ENCODE measurements at regions not wholly inside any gene's neighbourhood (a gene's known extent, or its start where the extent isn't known, plus 50 kb on each side); places are given as distances from the start of the nearest gene placed in this dataset.
"Not testable (repeated sequence)": the region's sequence is repeated elsewhere in the genome, so short reads cannot be mapped to it uniquely, and the experiment has no call there.

- DNase-seq (ENCODE audit: low read depth) = no peak
These were observed 204.8 kb upstream of the SESN3 start for GRCh38 chr11:95435628-95436353.

GRCh38 chr11:95435192-95435591, 204.2 kb upstream of the SESN3 start:
- DNase-seq (ENCODE audit: low read depth) = no peak

DNA sequence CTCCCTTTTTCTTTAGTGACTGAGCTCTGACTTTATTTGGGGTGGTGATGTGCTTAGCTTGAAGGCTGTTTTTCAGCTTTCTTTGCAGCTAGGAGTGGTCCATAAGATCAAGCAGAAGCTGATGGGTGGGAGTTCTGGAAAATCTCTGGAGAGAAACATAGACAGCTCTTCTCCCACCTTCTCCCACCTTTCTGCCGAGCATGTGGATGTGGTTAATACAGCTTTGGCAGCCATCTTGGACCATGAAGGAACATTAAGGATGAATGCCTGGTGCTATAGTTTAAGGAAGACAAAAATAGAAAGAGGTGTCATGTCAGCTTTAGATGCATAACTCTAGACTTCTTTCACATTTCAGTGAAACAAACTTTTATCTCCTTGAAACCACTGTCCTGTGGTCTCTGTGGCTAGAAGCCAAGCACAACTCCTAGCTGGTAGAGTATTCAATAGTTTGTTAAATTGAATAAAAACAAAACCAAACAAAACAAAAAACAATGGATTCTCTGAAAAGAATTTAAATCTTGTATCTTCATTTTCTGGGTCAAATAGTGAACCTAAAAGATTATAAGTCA, 203.6 kb upstream of the SESN3 start:
- DNase-seq (ENCODE audit: low read depth) = no peak

GRCh38 chr11:95434009-95434408, 203.0 kb upstream of the SESN3 start:
- no peak for DNase-seq (ENCODE audit: low read depth)

GRCh38 chr11:95432714-95433503, 201.9 kb upstream of the SESN3 start:
- no peak for DNase-seq (ENCODE audit: low read depth)

DNA sequence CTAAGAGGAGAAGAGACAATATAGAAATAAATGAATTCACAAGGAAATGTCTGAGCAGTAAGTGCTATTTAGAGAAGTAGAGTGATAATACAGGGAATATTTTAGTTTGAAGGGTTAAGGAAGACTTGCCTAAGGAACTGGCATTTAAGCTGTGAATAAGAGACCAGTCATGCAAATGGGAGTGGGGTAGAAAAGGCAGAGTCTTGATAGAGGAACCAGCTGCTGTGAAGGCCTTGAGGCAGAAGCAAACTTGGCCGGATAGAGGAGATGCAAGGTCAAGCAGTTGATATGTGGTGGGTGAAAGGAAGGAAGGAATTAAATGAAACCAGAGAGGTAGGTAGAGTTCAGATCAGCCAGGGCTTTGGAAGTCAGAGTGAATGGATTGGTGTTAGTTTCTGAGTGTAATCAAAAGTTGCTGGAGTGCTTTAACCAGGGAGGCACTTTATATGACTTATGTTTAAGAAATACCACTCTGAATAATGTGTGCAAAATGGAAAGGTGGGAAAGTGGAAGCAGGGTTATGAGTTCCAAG, 198.4 kb upstream of the SESN3 start:
- no peak for DNase-seq (ENCODE audit: low read depth)

DNA sequence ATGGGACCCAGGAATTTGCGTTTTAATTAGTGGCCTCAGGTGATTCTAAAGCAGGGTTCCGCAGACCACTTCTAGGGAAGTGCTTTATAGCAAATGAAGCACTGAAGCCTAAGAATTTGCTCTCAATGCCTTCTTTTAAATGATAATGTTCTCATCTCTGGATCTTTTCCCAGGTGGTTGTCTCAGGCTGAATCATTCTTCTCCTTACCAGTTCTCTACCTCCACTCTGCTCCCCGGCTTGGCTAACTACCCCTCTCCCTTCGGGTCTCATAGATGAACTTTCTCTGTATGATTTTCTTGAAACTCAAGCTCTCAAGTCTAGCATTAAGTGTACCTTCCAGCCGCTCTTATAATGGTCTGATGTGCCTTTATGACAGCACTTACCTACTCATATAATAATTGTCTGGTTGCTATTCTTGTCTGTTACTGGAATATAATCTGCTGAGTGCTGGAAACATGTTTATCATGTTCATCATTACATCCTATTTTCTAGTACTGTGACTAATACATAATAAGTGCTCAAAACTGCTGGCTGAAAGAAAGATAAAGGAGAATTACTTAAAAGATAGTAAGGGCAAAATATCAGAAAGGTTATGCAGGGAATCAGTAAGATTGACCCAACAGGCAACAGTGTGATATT, 195.9 kb upstream of the SESN3 start:
- no peak for DNase-seq (ENCODE audit: low read depth)

DNA sequence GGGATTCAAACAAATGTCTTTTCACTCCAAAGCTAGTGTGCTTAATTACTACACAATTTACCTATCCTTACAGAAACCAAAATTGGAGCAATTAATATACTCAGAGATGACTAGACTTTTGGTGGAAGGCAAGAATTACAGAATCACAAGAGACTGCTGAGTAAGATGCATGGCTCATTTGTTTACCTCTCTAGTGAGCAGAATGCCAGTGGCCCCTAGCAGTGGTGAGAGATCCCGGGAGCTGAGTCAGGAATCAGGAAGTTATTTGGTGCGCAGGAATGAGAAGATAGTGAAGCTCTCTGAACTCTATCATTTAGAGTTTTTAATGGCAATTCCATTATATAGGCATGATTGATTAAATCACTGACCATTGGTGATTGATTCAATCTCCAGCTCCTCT, 188.9 kb upstream of the SESN3 start:
- DNase-seq (ENCODE audit: low read depth) = peak; percentile 8

DNA sequence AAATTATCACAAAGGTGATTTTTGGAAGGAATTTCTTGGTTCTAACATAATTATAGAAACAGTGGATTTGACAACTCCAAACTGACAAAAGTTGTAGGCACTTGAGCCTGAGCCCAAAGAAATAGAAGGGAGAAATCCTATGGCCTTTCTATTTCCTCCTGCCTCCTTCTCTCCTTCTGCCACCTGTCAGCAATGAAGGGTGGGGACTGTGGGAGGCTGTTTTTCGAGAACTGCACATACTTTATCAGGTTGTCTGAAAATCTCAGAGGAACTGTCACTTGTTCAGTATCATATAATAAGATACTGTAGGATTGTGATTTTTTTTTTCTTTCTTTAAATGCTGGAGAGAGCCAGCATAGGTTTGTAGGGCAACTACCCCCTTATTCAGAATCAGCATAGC, 187.9 kb upstream of the SESN3 start:
- no peak for DNase-seq (ENCODE audit: low read depth)

DNA sequence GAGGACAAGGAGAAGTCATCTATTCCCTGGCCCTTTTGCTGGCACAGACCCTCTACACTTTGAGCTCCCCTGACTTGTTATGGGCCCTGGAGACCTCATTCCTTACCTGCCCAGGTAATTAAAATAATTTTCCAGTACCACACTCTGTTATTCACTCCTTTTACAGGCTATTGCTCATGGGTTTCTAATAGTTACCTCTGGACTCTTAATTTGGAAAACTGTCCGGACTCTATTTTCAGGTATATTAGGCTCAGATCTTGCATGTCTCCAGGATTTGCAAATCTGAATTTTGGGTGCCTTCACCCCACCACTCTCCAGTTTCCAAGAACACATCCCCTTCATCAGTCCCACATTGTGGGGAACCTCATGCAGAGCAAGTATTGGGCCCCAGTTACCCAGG, 186.8 kb upstream of the SESN3 start:
- no peak for DNase-seq (ENCODE audit: low read depth)

- no peak for DNase-seq (ENCODE audit: low read depth)
These were observed 184.9 kb upstream of the SESN3 start for GRCh38 chr11:95415837-95416304.

DNA sequence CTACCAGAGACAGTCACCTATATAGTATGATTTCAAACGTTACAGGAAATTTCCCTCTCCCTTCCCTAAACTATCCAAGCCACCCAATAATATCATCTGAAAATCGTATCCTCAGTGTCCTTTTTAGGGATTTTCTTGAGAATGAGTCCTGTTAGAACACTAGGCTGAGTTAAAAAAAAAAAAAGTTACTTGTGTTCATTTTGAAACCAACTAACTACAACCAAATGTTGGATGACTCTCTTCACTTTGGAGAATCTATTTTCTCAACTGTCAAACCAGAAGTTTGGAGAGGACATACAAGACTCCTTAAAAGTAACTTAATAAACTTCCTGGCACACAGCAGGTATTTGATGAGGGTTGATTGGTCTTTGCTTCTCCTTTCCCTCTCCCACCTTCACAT, 183.2 kb upstream of the SESN3 start:
- no peak for DNase-seq (ENCODE audit: low read depth)

- no peak for DNase-seq (ENCODE audit: low read depth)
These were observed 182.8 kb upstream of the SESN3 start for GRCh38 chr11:95413761-95414160.

DNA sequence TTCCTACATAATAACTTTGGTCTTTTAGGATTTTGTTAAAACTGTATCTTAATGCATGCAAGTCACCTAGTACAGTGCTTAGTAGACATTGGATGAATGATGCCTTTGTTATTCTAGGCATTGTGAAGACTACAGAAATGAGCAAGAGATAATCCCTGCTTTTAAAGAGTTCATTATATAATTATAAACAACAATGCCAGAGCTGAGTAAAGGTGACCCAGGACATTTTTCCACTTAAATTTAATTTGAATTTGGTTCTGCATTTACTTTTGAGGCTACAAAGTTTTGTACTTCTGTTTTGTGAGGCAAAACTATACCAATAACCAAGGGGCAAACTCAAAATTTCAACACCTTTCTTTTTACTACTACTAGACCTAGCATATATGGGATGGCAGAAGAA, 182.0 kb upstream of the SESN3 start:
- no peak for DNase-seq (ENCODE audit: low read depth)

DNA sequence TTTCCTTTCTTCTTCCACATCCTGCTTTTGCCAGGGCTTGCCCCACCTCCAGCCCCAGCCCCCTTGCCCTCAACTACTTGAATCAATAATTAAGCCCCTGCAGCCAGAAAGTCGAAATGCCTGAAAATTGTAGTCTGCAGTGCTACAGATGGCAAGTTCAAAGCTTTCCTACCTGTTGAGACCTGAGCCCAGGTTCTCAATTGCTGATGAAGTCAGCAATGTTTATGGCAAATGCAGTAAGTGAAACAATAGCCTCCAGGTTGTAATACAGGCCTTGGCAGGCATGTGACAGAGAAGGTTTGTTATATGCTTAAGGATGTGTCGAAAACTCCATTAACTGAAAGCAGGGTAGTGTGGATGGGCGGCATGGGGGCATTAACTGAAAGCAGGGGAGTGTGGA, 181.1 kb upstream of the SESN3 start:
- no peak for DNase-seq (ENCODE audit: low read depth)

DNA sequence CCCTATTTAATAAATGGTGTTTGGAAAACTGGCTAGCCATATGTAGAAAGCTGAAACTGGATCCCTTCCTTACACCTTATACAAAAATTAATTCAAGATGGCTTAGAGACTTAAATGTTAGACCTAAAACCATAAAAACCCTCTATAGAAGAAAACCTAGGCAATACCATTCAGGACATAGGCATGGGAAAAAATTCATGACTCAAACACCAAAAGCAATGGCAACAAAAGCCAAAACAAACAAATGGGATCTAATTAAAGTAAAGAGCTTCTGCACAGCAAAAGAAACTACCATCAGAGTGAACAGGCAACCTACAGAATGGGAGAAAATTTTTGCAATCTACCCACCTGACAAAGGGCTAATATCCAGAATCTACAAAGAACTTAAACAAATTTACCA, 179.7 kb upstream of the SESN3 start:
- not testable (repeated sequence) for DNase-seq (ENCODE audit: low read depth)

DNA sequence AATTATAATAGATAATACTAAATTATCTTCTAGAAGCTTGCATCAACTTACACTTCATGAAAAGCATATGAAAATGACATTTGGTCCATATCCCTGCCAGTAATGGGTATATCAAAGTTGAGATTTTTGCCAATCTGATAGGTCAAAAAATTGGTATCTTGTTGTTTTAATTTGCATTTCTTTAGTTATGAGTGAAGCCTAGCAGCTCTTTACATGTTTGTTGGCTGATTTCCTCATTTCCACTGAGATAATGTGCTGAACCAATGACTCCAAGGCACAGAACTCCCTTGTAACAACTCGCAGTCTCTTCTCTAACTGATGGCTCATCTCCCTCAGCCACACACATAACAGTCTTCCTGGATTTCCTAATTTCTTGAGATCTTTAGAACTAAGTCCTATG, 175.3 kb upstream of the SESN3 start:
- DNase-seq (ENCODE audit: low read depth) = no peak

DNA sequence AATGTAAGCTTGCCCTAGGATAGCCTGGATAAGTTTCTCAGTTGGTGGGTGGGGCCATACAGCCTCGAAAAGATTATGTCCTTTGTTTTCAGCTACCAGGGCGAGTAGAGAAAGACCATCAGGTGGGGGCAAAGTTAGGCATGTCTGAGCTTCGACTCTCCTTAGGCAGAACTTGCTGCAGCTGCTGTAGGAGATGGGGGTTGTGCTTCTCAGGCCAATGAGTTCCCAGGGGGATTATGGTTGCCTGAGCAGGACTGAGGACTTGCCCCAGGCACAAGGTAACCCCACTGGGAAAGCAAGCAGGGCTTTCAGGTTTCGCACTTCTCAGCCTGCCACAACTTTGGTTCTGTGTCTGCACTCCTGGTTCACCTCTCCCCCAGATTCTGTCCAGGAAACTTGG, 173.4 kb upstream of the SESN3 start:
- DNase-seq (ENCODE audit: low read depth) = no peak

DNA sequence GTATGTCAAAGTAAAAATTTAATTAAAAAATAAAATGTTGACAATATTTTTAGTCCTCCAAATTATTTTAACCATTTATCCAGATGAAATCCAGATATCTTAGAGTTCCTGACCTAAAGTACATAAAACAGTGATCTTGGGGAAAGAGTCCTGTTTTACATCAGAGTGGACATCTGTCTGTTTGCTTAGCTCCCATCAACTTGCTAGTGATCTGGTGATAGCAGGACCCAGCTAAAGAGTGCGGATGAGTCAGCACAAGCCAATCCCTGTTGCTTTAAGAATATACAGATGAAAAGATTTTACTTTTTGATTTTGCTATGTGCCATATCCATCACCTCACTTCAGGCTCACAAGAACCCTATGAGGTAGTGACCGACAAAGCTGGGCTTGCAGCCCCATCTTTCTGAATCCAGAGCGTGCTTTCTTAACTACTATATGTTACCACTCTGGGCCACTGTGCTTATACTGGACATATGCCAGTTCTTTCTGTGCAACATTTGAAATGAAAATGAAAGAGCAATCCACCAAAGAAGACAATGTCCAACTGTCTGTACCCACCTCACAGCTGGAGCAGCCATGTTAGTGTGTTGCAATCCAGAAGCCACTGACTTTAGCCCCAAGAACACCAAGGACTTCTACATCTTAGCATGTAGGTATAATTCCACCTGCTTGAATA, 167.6 kb upstream of the SESN3 start:
- no peak for DNase-seq (ENCODE audit: low read depth)

- no peak for DNase-seq (ENCODE audit: low read depth)
These were observed 161.6 kb upstream of the SESN3 start for GRCh38 chr11:95392644-95393043.

GRCh38 chr11:95389427-95389826, 158.4 kb upstream of the SESN3 start:
- DNase-seq (ENCODE audit: low read depth) = no peak

- DNase-seq (ENCODE audit: low read depth) = no peak
These were observed 157.1 kb upstream of the SESN3 start for GRCh38 chr11:95388086-95388485.
